K562 (cell line): ENCODE measurements at regions not wholly inside any gene's neighbourhood (a gene's known extent, or its start where the extent isn't known, plus 50 kb on each side); places are given as distances from the start of the nearest gene placed in this dataset.

Experiments
- AFF4 ChIP-seq: sonication (generic); formaldehyde crosslinking; IDR thresholded peaks from 2 replicates; pipeline ENCODE4 v1.8.0; 2023; ENCODE audit warnings: mild to moderate bottlenecking, missing genetic modification reagents
- CEBPB ChIP-seq: fragments of 450-650 bp; IDR thresholded peaks from 2 replicates; pipeline ENCODE4 v1.6.1; 2016; ENCODE audit warnings: missing genetic modification characterization, missing compliant biosample characterization
- CREB3L1 ChIP-seq: fragments of 450-650 bp; IDR thresholded peaks from 2 replicates; pipeline ENCODE4 v1.6.1; 2014; ENCODE audit warnings: low read depth, mild to moderate bottlenecking, moderate library complexity, borderline replicate concordance
- EP400 ChIP-seq: fragments of 450-650 bp; IDR thresholded peaks from 2 replicates; pipeline ENCODE4 v1.6.1; 2017; ENCODE audit warnings: antibody characterized with exemption, mild to moderate bottlenecking, moderate library complexity
- HDAC3 ChIP-seq: fragments of 450-650 bp; IDR thresholded peaks from 2 replicates; pipeline ENCODE4 v1.6.1; 2018; ENCODE audit warnings: borderline replicate concordance, mild to moderate bottlenecking, moderate library complexity; ENCODE audit not compliant: partially characterized antibody
- IRF2 ChIP-seq: sonication (generic); formaldehyde crosslinking; IDR thresholded peaks from 2 replicates; pipeline ENCODE4 v1.8.1; 2022; ENCODE audit warnings: mild to moderate bottlenecking, missing genetic modification reagents
- KAT7 ChIP-seq: sonication (generic); formaldehyde crosslinking; IDR thresholded peaks from 2 replicates; pipeline ENCODE4 v1.8.0; 2022; ENCODE audit warnings: missing genetic modification reagents, mild to moderate bottlenecking, borderline replicate concordance
- MAFK ChIP-seq: IDR thresholded peaks from 2 replicates; pipeline ENCODE4 v1.6.1; 2011; ENCODE audit warnings: low read length, improper control_type of control experiment
- MYNN ChIP-seq, 2 experiments: sonication (generic); formaldehyde crosslinking in 1 of 2; IDR thresholded peaks; 2 replicates each; pipeline versions ENCODE4 v1.5.0 to v1.6.1; 2016 to 2020; ENCODE audit warnings: antibody characterized with exemption in 1 of 2, missing genetic modification reagents in 1 of 2
- NRF1 ChIP-seq, 2 experiments: fragments of 450-650 bp; IDR thresholded peaks in 1 of 2; conservative IDR thresholded peaks in 1 of 2; 2 replicates each; pipeline ENCODE4 v1.6.1; 2014; ENCODE audit warnings: mild to moderate bottlenecking in 2 of 2
- RERE ChIP-seq: sonication (generic); formaldehyde crosslinking; IDR thresholded peaks from 2 replicates; pipeline ENCODE4 v1.8.0; 2023; ENCODE audit warnings: missing genetic modification reagents, mild to moderate bottlenecking, borderline replicate concordance
- TCF3 ChIP-seq: sonication (generic); formaldehyde crosslinking; IDR thresholded peaks from 2 replicates; pipeline ENCODE4 v1.4.0; 2020; ENCODE audit warnings: mild to moderate bottlenecking, missing genetic modification reagents
- TCF7 ChIP-seq: sonication (generic); IDR thresholded peaks from 2 replicates; pipeline ENCODE4 v1.6.1; 2016; ENCODE audit warnings: antibody characterized with exemption, borderline replicate concordance
- TCF7L2 ChIP-seq: fragments of 150-350 bp; IDR thresholded peaks from 2 replicates; pipeline ENCODE4 v1.6.1; 2016; ENCODE audit warnings: low read depth, mild to moderate bottlenecking, low read length, moderate library complexity
- ZNF217 ChIP-seq: sonication (generic); formaldehyde crosslinking; IDR thresholded peaks from 2 replicates; pipeline ENCODE4 v1.8.0; 2022; ENCODE audit warnings: mild to moderate bottlenecking, missing genetic modification reagents
- ZNF224 ChIP-seq: sonication (generic); formaldehyde crosslinking; IDR thresholded peaks from 2 replicates; pipeline ENCODE4 v1.8.0; 2022; ENCODE audit warnings: mild to moderate bottlenecking, missing genetic modification reagents
- ZNF408 ChIP-seq: fragments of 250-450 bp; sonication (Bioruptor Pico); IDR thresholded peaks from 2 replicates; pipeline ENCODE4 v1.4.0; 2020; ENCODE audit warnings: low read depth, mild to moderate bottlenecking, moderate library complexity

GRCh38 chr10:3538656-3539531 lies 246.1 kb downstream of the KLF6 start (continued):
- TF ChIP-seq AFF4 (CRISPR knock-in tag) = no peak
- TF ChIP-seq NRF1 (conservative IDR thresholded peaks at IDR 0.05 in 1 of 2, IDR thresholded peaks at IDR 0.05 in 1 of 2) = 0 out of 4 replicates have a peak, but pooled peaks of 1 of the 2 experiments have one; percentile 11
- no peak for TF ChIP-seq KAT7
- no peak for TF ChIP-seq MYNN (IDR thresholded peaks at IDR 0.05)
- TF ChIP-seq MYNN (CRISPR knock-in tag; IDR thresholded peaks at IDR 0.05) = no peak
- TF ChIP-seq TCF3 (CRISPR knock-in tag) = no peak
- no peak for TF ChIP-seq CREB3L1
- TF ChIP-seq ZNF224 (CRISPR knock-in tag) = no peak
- TF ChIP-seq TCF7L2 = no peak
- TF ChIP-seq EP400 = no peak
- TF ChIP-seq HDAC3 = no peak
- no peak for TF ChIP-seq ZNF217 (CRISPR knock-in tag)
- TF ChIP-seq CEBPB (tag) = no peak
- TF ChIP-seq MAFK = no peak
- TF ChIP-seq ZNF408 (CRISPR knock-in tag) = no peak
- no peak for TF ChIP-seq IRF2 (CRISPR knock-in tag)
- TF ChIP-seq TCF7 = no peak
- no peak for TF ChIP-seq RERE (CRISPR knock-in tag)
